NCI-H2196 (cell line): ENCODE measurements at regions not wholly inside any gene's neighbourhood (a gene's known extent, or its start where the extent isn't known, plus 50 kb on each side); places are given as distances from the start of the nearest gene placed in this dataset.

Source experiments
- DNase-seq: peaks from one replicate; lab custom pipeline; 2025; ENCODE audit not compliant: unreplicated experiment; lab: John Stamatoyannopoulos, UW

GRCh38 chr5:98982880-98983279, 54.1 kb upstream of the CHD1 start:
- DNase-seq, result no peak
